ELR (cell line): ENCODE measurements at regions not wholly inside any gene's neighbourhood (a gene's known extent, or its start where the extent isn't known, plus 50 kb on each side); places are given as distances from the start of the nearest gene placed in this dataset.

Source experiments
- DNase-seq: peaks from one replicate; pipeline ENCODE4 v3.0.0-alpha.2; 2015; ENCODE audit warnings: low read depth

DNA sequence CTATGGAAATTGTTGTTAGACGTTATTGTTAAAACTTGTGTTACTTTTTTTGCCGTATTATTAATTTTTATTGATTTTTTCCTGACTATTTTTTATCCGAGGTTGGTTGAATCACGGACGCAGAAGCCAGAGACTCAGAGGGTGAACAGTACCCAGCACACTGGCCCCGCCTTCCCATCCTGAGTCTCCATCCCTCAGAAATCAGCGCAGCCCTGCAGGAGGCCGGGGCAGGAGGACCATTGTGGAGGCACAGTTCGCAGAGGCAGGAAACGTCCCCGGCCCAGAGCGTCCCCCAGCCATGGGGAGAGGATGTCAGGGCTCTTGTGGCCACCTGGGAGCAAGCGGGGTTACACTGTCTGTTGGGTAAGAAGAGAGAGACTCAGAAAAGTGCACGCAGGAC, 843.0 kb downstream of the BRD1 start:
- no peak for DNase-seq

DNA sequence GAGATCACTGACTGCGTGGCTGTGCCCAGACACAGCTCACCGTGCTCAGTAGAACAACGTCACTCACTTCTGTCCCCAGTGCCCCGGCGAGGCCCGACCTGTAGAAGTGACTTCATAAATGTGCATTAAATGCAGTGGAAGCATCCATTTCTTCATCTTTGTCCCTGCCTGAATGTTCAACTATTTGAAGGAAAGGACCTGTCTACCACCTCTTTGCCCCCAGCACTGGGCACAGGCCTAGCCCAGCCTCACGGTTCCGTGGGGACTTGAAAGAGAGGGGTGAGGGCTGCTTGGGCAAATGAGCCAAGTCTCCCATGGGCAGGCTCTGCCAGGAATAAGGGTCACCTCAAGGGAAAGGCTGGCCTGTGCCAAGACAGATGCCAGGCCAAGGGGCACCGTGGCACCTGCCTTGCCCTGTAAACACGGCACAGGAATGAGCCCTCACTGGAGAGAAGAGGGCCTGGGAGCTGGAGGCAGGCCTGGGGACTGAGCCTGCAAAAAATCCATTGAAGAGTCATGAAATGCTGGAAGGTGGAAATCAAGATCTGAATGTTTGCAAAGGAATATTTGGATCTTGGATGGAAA, 845.3 kb downstream of the BRD1 start:
- DNase-seq: no peak

GRCh38 chr22:48981371-48982061, 846.2 kb downstream of the BRD1 start:
- no peak for DNase-seq

DNA sequence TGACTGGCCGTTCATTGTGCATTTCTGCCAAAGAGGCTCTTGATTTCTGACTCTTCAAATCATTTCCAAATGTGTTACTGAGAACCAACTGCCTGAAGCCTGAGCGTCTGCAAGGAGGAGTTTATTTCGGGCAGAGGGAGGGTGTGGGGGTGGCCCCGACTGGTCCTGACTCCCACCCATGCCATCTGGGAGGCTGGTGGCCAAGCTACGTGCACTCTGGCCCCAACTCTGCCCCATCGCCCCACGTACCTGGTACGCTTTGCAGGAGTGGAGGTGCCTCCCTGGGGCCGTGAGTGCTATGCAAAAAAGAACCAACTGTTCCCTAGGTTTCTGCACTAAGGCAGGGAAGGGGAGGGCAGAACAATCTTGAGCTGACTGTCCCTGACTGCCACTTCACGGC, 846.8 kb downstream of the BRD1 start:
- DNase-seq: no peak

DNA sequence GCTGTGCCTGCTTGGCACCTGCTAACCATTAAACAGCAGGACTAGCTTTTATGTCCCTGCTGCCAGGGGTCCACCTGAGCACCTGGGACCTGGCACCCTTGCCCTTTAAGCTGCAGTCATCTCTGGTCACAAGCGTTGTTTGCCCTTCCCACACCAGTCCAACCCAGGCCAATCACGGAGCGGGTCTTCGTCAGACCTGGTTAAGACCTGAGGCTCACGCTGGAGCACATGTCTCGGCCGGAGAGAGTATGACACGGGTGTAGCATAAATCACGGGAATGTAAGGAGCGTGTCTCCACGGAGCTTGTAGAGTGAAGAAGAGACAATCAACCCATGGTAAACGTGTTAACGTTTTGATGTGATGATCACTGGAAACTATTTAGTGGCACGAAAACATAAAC, 847.3 kb downstream of the BRD1 start:
- no peak for DNase-seq

DNA sequence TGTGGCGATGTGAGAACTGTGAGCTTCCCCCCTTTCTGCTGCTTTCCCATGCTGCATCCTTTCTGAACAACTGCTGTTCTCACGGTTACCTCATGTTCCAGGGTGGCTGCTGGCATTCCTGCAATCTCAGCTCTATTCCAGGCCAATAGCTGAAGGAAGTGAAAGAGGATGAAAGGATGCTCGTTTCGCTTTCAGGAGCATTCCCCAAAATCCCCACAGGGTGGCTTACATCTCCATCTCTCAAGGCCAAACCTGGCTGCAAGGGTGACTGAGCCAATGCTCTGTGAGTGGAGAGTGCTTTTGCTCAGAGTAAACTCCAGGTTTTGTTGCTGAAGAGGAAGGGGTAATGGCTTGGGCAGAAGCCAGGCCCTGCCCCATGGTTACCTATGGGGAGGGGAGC, 848.2 kb downstream of the BRD1 start:
- no peak for DNase-seq

DNA sequence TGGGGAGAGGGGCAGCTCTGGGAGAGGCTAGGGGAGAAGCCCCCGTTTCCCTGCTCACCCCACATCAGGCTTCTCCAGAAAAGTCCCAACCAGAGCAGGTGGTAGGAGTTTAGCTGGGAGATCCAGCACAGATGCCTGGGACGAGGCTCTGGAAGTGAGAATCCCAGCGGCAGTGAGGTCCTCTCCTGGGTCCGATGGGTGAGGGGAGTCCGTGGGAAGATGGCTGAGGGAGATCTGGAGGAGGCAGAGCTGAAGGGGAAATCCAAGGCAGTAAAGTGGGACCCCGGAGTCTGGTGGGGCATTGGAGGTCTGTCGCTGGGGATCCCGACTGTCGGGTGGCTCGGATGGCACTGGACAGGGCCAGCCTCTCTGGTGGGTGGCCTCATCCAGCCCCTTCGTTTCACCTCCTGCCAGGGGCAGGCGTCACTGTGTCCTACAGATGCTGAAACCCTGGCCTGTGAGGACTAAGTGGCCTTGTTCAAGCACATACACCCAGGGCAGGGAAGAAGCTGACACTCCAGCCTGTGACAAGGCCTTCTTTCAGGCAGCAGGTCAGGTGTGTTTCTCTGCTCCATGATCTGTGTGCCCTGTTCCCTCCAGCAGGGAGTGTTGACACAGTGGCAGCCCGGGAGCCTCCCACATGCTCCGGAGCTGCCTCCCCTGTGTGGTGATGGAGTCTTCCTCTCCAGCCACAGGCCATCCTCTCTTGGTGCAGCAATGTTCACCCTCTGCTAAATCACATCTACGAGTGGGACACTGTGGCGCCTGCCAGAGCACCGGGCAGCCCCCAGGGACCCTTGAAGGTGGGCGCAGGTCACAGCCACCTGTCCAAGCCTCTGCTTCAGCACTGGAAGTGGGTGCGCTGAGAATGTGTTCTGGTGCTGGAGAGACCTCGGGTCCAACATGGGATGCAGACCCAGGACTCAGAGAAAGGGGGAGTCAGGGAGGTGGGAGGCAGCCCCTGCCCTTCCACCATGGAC, 850.8 kb downstream of the BRD1 start:
- no peak for DNase-seq

- DNase-seq: no peak
Observed at GRCh38 chr22:48975886-48976285, 851.8 kb downstream of the BRD1 start.

DNA sequence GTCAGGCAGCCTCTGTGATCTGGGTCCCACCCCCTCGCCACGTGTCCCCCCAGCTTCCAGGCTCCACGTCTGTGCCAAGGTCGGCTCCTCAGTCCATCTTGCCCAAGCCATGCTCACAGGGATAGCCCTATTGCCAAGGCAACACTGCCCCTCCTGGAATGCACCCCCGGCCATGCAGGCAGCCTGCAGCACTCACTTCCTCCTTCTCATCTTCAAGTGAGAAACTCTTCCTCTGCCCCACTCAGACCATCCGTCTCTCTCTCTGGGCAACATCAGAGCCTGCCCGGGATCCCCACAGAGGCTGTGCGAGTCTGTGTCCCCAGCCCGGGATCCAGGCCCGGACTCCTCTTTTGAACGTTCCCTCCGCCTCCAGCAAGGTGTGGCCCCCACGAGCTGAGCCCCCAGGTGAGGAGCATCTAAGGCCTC, 852.3 kb downstream of the BRD1 start:
- DNase-seq: no peak

GRCh38 chr22:48974443-48975315, 853.0 kb downstream of the BRD1 start:
- no peak for DNase-seq

DNA sequence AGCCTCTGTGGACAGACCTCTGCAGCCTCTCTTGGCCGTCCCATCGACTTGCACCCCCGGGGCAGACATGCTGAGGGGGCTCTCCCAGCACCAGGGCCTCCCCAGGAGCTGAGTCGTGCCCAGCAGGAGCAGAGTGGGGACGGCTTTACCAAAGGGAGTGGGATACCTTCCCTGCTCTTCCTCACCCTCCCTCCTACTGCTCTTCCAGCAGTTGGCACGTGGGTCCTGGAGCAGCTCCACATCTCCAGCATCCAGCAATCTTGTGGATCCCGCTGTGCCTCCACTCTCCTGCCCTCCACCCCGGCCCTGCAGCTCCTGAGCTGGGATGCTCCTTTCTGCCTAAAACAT, 854.0 kb downstream of the BRD1 start:
- DNase-seq: no peak

- no peak for DNase-seq
Observed at GRCh38 chr22:48972979-48973693, 854.5 kb downstream of the BRD1 start.

- DNase-seq: no peak
Observed at GRCh38 chr22:48968201-48968959, 859.3 kb downstream of the BRD1 start.

GRCh38 chr22:48963405-48963804, 864.3 kb downstream of the BRD1 start:
- DNase-seq: no peak

GRCh38 chr22:48961705-48962104, 866.0 kb downstream of the BRD1 start:
- no peak for DNase-seq

GRCh38 chr22:48960980-48961660, 866.6 kb downstream of the BRD1 start:
- no peak for DNase-seq

DNA sequence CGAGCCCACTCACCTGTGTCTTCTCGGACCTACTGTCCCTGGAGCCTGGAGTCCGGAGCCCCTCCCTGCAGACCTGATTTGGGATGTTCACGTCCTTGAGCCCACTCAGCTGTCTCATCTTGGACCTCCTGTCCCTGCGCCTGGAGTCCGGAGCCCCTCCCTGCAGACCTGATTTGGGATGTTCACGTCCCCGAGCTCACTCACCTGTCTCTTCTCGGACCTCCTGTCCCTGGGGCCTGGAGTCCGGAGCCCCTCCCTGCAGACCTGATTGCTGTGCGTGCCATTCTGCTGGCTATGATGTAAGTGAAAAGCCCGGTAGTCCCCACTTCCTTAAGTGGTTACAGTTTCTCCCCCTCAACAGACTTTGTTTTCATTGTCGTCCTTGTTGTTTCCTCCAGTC, 867.1 kb downstream of the BRD1 start:
- DNase-seq: no peak

DNA sequence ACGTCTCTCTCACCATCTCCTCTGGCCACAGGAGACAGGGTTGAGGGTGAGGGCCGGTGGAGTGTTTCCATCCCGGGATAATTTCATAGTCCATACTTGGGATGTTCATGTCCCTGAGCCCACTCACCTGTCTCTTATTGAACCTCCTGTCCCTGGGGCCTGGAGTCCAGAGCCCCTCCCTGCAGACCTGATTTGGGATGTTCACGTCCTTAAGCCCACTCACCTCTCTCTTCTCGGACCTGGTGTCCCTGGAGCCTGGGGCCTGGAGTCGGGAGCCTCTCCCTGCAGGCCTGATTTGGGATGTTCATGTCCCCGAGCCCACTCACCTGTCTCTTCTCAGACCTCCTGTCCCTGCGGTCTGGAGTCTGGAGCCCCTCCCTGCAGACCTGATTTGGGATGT, 868.2 kb downstream of the BRD1 start:
- no peak for DNase-seq

DNA sequence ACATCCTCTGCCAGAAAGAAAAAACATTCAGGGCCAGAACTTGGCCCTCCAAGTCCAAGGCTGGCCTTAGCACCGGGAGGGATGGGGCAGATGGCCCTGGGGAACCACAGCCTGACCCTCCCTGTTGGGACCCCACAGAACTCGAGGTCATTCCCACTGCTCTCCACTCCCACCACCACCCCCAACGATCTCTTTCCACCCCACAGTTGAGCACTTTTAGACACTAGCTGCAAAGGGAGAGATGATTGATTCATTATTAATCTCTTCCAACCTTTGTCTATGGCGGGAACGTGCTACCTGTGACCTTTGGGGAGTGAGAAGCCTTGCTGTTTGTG, 869.7 kb downstream of the BRD1 start:
- DNase-seq: no peak

- DNase-seq: no peak
Observed at GRCh38 chr22:48957311-48957986, 870.2 kb downstream of the BRD1 start.
